ENCODE measurements at regions not wholly inside any gene's neighbourhood (a gene's known extent, or its start where the extent isn't known, plus 50 kb on each side); places are given as distances from the start of the nearest gene placed in this dataset.

DNA sequence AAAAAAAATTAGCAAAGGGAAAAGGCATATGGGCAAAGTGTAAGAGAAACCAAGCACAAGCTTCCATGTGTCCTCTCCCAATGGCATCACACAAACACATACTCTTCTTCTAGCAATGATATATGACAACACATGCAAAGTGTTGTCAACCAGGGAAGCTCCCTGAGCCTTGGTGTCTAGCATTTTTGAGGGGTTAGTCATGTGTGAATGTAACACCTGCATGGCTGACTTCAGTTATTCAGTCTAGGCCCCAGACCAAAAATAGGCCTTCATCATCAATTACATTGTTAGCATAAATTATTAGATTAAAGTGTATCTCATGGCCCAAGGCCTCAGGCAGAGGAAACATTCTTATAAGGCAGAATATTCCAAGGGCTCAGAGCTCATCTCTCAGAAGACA is 450.0 kb downstream of the TLE1 start:
- H2BK5ac ChIP-seq (ENCODE audit: insufficient read length, low read length), result no peak overlapping the region
- H3K18ac ChIP-seq (ENCODE audit: insufficient read length, low read depth, low read length), result no peak overlapping the region
- no peak overlapping the region for H4K91ac ChIP-seq (ENCODE audit: insufficient read length, low read depth, low read length)
- H3K9ac ChIP-seq (ENCODE audit: extremely low read depth, insufficient read length, low read length), result no peak overlapping the region
- no peaks in the 10 kb centered on the region for H3K9me3 ChIP-seq (ENCODE audit: control insufficient read depth, low read depth, low read length)
- H2AK5ac ChIP-seq (ENCODE audit: insufficient read length, low read length), result no peak overlapping the region
- H2BK15ac ChIP-seq (ENCODE audit: low read depth, low read length), result no peak overlapping the region
- no peak overlapping the region for H3K4me2 ChIP-seq (ENCODE audit: insufficient read depth, insufficient read length, low read length)
- no peak overlapping the region for H3K27ac ChIP-seq (ENCODE audit: insufficient read length, low read depth, low read length)
- Mint-ChIP-seq H3K27me3 (ENCODE audit: low read depth) (no peaks in the 10 kb centered on the region), H3K4me3 (no peak overlapping the region), H3K27ac (no peak overlapping the region), H3K9me3 (no peaks in the 10 kb centered on the region), H3K4me1 (no peaks in the 10 kb centered on the region), H3K36me3 (ENCODE audit: insufficient read depth in 1 of 3, low read depth in 3 of 3) (no peaks in the 10 kb centered on the region)
- no peak overlapping the region for H4K5ac ChIP-seq (ENCODE audit: insufficient read length, low read depth, low read length)
- no peak overlapping the region for H2BK120ac ChIP-seq (ENCODE audit: low read depth, low read length, poor library complexity, severe bottlenecking)
- H3K79me2 ChIP-seq (ENCODE audit: insufficient read depth, low read length), result no peaks in the 10 kb centered on the region
- no peak for DNase-seq
- no peak overlapping the region for H4K8ac ChIP-seq (replicated peaks; ENCODE audit: insufficient read length, low read depth, low read length)
- H3K79me1 ChIP-seq (ENCODE audit: insufficient read depth, low read depth, low read length, poor library complexity, severe bottlenecking), result no peaks in the 10 kb centered on the region
- no peak overlapping the region for H3K4ac ChIP-seq (ENCODE audit: low read depth, low read length)
- no peak overlapping the region for H3K14ac ChIP-seq (ENCODE audit: insufficient read depth, low read length)
- H4K20me1 ChIP-seq (ENCODE audit: control insufficient read depth, insufficient read depth, insufficient read length), result no peaks in the 10 kb centered on the region
- no peak overlapping the region for H3K23ac ChIP-seq (ENCODE audit: insufficient read length, low read depth, low read length)
- H2AFZ ChIP-seq (ENCODE audit: low read length), result no peak overlapping the region
- no peak overlapping the region for H2BK12ac ChIP-seq (ENCODE audit: insufficient read length, low read depth, low read length)
- no peak overlapping the region for H2BK20ac ChIP-seq (ENCODE audit: low read depth, low read length, poor library complexity, severe bottlenecking)
- no peak for TF ChIP-seq CTCF (conservative IDR thresholded peaks at IDR 0.05)
- H3K23me2 ChIP-seq (ENCODE audit: insufficient read length, low read depth, low read length, poor library complexity, severe bottlenecking), result no peaks in the 10 kb centered on the region
- H3K4me1 ChIP-seq (ENCODE audit: insufficient read depth, low read length), result no peaks in the 10 kb centered on the region
- H3K27me3 ChIP-seq (ENCODE audit: insufficient read depth, low read length), result no peaks in the 10 kb centered on the region
- H3K56ac ChIP-seq (ENCODE audit: insufficient read length, low read depth, low read length), result no peak overlapping the region
- no peak overlapping the region for H3T11ph ChIP-seq (ENCODE audit: low read length)

Measured in H9 (cell line).